ENCODE measurements at regions not wholly inside any gene's neighbourhood (a gene's known extent, or its start where the extent isn't known, plus 50 kb on each side); places are given as distances from the start of the nearest gene placed in this dataset.

DNA sequence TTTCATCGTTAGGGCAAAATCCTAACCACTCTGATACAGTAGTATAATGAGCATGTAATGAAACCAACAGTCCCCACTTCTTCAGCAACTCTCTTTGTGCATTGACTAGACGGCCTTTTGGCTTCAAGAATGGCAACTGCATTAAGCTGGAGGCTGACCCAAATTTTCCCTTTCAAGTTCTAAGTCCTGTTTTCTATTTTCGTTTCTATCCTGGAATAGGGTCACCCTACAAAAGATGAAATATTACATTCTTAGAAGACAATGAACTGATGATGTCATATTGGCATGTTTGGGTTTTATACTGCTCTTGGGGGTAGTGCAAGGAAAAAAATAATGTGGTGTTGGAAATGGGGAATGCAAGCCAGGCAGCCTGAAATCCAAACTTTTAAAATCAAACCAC, 254.4 kb downstream of the ETAA1 start:
- Histone ChIP-seq H3K4me1 (ENCODE audit: control insufficient read depth, insufficient read depth, low read length) (no peaks in the 10 kb centered on the region), H3K4me3 (ENCODE audit: low read depth, low read length) (no peak overlapping the region), H3K36me3 (ENCODE audit: control insufficient read depth, insufficient read depth, low read length) (no peaks in the 10 kb centered on the region), H3K9ac (ENCODE audit: low read depth, low read length) (no peak overlapping the region), H3K27me3 (ENCODE audit: control insufficient read depth, insufficient read depth, low read length) (no peaks in the 10 kb centered on the region), H3K9me3 (ENCODE audit: control insufficient read depth, insufficient read depth, low read length) (peaks cover 4% of the 10 kb centered on the region)

DNA sequence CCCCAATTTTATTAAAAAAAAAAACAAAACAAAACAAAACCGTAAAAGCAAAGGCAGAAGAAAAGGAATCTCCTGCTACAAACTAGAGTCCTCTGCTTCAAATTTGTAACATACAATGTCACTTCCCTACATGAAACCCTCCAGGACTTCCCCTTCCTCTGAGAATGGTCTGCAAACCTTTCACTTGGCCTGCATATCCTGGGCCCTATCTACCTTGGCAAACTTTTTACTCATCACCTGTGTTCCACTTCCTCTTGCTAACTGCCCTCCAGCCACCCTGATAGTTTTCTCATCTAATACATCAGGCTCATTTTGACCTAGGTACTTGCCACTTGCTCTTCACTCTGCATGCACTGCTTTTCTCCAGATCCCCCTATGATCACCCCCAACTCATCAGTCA, 255.5 kb downstream of the ETAA1 start:
- H3K9me3 ChIP-seq (ENCODE audit: control insufficient read depth, insufficient read depth, low read length), result peaks cover 4% of the 10 kb centered on the region
- H3K36me3 ChIP-seq (ENCODE audit: control insufficient read depth, insufficient read depth, low read length), result no peaks in the 10 kb centered on the region
- no peaks in the 10 kb centered on the region for H3K27me3 ChIP-seq (ENCODE audit: control insufficient read depth, insufficient read depth, low read length)
- no peak overlapping the region for H3K4me3 ChIP-seq (ENCODE audit: low read depth, low read length)
- no peak overlapping the region for H3K9ac ChIP-seq (ENCODE audit: low read depth, low read length)
- no peaks in the 10 kb centered on the region for H3K4me1 ChIP-seq (ENCODE audit: control insufficient read depth, insufficient read depth, low read length)

DNA sequence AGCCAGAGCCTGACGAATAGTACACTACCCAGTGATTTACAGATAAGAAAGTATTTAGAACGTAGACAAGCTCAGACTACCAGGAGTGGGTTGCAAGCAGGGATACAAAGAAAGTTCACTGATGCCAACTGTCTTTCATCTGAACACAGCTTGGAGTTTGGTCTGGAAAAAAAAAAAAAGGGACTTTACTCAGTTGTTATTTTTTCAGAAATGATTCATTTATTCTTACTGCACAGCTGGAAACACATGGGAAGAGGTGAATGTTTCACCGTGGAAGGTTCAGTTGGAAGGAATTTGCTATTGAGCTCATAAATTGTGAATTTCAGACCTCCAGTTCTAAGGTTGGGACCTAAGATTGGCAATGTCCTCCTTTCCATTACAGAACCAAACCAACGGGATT, 259.7 kb downstream of the ETAA1 start:
- H3K27me3 ChIP-seq (ENCODE audit: control insufficient read depth, insufficient read depth, low read length), result no peaks in the 10 kb centered on the region

DNA sequence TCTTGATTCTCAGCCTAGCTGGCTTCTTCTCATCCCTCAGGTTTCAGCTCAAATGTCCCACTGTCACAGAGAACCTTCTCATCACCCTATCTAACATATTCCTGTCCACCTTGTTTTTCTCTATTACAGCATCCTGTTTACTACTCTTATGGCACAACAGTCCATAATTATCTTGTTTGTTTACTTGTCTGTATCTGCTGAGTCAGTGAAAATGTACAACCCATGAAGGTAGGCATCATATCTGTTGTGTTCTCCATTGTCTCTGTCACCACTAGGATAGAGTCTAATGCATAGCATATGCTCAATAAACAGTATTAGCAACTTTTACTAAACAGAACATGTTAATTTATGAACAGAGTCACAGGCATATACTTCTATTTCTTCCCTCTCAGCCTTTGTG, 261.7 kb downstream of the ETAA1 start:
- Histone ChIP-seq H3K4me3 (ENCODE audit: low read depth, low read length) (no peak overlapping the region), H3K4me1 (ENCODE audit: control insufficient read depth, insufficient read depth, low read length) (no peaks in the 10 kb centered on the region), H3K27me3 (ENCODE audit: control insufficient read depth, insufficient read depth, low read length) (no peaks in the 10 kb centered on the region), H3K36me3 (ENCODE audit: control insufficient read depth, insufficient read depth, low read length) (no peaks in the 10 kb centered on the region), H3K9ac (ENCODE audit: low read depth, low read length) (no peak overlapping the region), H3K9me3 (ENCODE audit: control insufficient read depth, insufficient read depth, low read length) (peaks cover 2% of the 10 kb centered on the region)

More for the DNA sequence above, 259.7 kb downstream of the ETAA1 start:
- Histone ChIP-seq H3K4me1 (ENCODE audit: control insufficient read depth, insufficient read depth, low read length) (no peaks in the 10 kb centered on the region), H3K4me3 (ENCODE audit: low read depth, low read length) (no peak overlapping the region), H3K9ac (ENCODE audit: low read depth, low read length) (no peak overlapping the region), H3K9me3 (ENCODE audit: control insufficient read depth, insufficient read depth, low read length) (peaks cover 4% of the 10 kb centered on the region), H3K36me3 (ENCODE audit: control insufficient read depth, insufficient read depth, low read length) (no peaks in the 10 kb centered on the region)

DNA sequence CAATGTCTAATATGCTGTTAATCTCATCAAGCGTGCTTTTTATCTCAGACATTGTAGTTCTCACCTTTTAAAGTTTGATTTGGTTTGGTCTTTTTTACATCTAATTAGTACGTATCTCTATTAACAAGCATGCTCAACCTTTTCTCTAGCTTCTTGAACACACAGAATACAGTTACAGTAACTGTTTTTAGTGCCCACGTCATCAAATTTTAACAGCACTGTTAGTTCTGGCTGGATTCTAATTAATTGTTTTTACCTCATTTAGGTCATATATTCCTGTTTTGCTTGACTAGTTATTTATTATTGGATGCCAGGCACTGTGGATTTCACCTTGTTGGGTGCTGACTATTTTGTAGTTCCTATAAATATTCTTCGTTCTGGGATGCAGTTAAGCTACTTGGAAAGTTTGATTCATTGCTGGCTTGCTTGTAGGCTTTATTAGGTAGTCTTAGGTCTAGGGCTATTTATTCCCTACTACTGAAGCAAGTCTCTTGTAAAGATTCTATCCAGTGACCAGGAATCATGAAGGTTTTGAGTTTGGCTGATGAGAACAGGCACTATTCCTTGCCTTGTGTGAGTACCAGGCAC, 263.0 kb downstream of the ETAA1 start:
- H3K4me1 ChIP-seq (ENCODE audit: control insufficient read depth, insufficient read depth, low read length), result no peaks in the 10 kb centered on the region
- H3K36me3 ChIP-seq (ENCODE audit: control insufficient read depth, insufficient read depth, low read length), result no peaks in the 10 kb centered on the region
- no peaks in the 10 kb centered on the region for H3K27me3 ChIP-seq (ENCODE audit: control insufficient read depth, insufficient read depth, low read length)
- H3K9ac ChIP-seq (ENCODE audit: low read depth, low read length), result no peak overlapping the region
- no peaks in the 10 kb centered on the region for H3K9me3 ChIP-seq (ENCODE audit: control insufficient read depth, insufficient read depth, low read length)
- H3K4me3 ChIP-seq (ENCODE audit: low read depth, low read length), result no peak overlapping the region

DNA sequence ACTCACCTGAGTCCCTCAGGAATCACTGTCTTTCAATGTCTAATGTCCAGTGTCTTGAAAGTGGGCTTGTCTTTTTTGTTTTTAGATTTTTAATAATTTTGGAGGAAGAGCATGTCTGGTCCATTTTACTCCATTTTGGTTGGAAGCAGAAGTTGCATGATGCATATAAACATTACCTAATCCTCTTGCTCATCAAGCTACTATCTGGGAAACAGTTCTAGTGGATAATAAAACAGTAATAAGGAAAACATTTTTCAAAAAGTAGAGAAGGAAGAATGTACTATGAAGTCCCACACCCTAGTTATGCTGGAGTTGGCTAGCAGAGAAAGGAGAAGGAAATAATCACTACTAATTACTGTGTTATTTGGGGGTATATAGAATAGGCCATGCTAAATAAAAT, 263.7 kb downstream of the ETAA1 start:
- no peaks in the 10 kb centered on the region for H3K9me3 ChIP-seq (ENCODE audit: control insufficient read depth, insufficient read depth, low read length)
- H3K4me3 ChIP-seq (ENCODE audit: low read depth, low read length), result no peak overlapping the region
- no peaks in the 10 kb centered on the region for H3K27me3 ChIP-seq (ENCODE audit: control insufficient read depth, insufficient read depth, low read length)
- no peaks in the 10 kb centered on the region for H3K36me3 ChIP-seq (ENCODE audit: control insufficient read depth, insufficient read depth, low read length)
- H3K4me1 ChIP-seq (ENCODE audit: control insufficient read depth, insufficient read depth, low read length), result no peaks in the 10 kb centered on the region
- no peak overlapping the region for H3K9ac ChIP-seq (ENCODE audit: low read depth, low read length)

DNA sequence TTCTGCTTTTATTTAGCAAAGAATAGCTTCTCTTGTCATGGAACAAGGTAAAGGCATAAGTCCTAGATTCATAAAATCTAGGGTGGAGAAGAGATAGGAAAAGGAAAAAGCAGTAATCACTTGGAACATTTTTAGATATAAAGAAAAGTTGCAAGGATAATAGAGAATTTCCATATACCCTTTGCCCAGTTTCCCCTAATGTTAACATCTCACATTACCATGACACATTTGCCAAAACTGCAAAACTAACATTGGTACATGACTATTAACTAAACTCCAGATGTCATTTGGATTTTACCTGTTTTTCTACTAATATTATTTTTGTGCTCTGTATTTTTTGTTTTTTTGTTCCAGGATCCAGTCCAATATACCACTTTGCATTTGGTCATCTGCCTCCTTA, 265.1 kb downstream of the ETAA1 start:
- H3K4me1 ChIP-seq (ENCODE audit: control insufficient read depth, insufficient read depth, low read length), result no peaks in the 10 kb centered on the region
- H3K4me3 ChIP-seq (ENCODE audit: low read depth, low read length), result no peak overlapping the region
- no peaks in the 10 kb centered on the region for H3K27me3 ChIP-seq (ENCODE audit: control insufficient read depth, insufficient read depth, low read length)
- H3K9ac ChIP-seq (ENCODE audit: low read depth, low read length), result no peak overlapping the region
- no peaks in the 10 kb centered on the region for H3K36me3 ChIP-seq (ENCODE audit: control insufficient read depth, insufficient read depth, low read length)
- H3K9me3 ChIP-seq (ENCODE audit: control insufficient read depth, insufficient read depth, low read length), result no peaks in the 10 kb centered on the region

DNA sequence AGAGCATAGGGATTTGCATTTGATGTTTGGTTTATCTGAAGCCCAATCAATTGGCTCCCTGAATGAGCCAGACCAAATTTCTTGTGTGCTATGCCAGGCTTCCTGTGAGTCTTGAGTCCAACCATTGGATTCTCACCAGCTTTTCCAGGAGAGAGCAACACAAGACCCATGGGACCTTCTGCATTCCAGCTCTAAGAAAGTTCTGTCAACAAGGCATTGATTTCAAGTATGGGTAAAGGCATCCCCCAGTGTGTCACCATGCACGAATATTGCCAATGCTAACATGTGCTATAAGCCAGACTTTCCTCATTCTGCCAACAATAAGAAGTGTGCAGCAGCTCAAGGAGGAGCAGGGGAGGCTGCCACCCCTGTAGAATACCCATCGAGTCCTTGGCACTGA, 266.6 kb downstream of the ETAA1 start:
- H3K9me3 ChIP-seq (ENCODE audit: control insufficient read depth, insufficient read depth, low read length), result no peaks in the 10 kb centered on the region
- no peak overlapping the region for H3K9ac ChIP-seq (ENCODE audit: low read depth, low read length)
- H3K4me1 ChIP-seq (ENCODE audit: control insufficient read depth, insufficient read depth, low read length), result no peaks in the 10 kb centered on the region
- H3K4me3 ChIP-seq (ENCODE audit: low read depth, low read length), result no peak overlapping the region
- H3K36me3 ChIP-seq (ENCODE audit: control insufficient read depth, insufficient read depth, low read length), result no peaks in the 10 kb centered on the region
- no peaks in the 10 kb centered on the region for H3K27me3 ChIP-seq (ENCODE audit: control insufficient read depth, insufficient read depth, low read length)

DNA sequence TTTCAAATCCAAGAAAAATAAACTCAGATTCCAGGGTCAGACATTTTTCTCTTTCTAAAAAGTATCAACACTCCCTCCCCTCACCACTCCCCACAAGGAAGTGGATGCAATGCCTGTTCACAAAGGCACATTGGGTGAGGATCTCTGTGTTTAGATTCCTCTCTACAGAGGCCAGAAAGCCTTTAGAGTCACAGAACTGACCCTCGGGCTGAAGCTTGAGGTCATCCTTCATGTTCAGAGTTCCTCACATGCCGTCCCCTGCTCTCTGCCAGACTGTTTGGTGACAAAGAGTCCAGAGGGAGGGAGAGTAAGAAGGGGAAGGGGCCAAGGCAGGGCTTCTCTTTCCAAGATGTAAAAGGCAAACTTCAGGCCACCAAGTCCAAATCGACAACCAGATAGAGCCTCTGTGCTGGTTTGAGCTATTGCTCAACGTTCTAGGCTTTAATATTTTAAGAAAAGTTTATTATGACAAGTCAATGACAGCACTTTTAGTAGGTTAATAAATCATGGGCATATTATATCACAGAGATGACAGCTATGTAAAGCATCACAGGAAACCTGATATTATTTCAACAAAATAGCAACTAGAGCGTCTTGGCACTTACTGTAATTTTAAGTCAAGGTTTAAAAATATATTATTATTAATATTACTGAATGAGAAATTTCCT, 269.4 kb downstream of the ETAA1 start:
- H3K9me3 ChIP-seq (ENCODE audit: control insufficient read depth, insufficient read depth, low read length), result no peaks in the 10 kb centered on the region

DNA sequence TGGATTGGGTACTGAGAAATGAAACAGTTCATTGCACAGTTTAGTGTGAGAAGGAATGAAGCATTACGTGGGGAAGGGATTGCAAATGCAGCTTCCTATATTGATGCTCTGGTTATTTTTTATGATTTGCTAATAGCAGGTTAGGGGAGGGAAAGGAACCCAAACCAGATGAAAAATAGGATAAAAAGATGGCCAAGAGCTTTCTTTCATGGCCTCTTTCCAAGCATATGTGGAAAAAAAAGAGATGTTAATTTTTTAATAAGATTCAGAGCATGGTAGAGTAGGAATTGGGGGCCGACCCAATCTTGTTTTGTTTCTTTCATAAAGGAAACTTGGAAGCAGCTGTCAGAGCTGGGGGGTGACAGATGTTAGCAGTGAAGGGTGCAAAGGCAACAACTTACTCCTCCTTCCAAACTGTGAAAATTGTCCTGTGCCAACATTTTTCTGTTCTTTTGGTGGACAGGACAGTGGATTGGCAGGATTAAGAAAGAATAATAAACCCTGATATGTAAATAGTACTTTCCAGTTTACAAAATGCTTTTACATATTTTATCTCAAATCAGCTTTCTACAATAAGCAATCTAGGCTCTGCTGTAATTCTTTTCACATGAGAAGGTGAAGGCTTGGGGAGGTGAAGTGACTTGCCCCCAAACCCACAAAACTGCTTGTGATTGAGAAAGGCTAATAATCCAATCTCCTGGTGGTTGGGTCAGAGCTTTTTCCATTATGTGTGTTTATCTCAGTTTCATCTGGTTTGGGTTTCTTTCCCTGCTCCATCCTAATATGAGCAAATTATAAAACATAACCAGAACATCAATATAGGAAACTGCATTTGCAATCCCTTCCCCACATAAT, 270.1 kb downstream of the ETAA1 start:
- no peak overlapping the region for H3K9ac ChIP-seq (ENCODE audit: low read depth, low read length)
- no peaks in the 10 kb centered on the region for H3K9me3 ChIP-seq (ENCODE audit: control insufficient read depth, insufficient read depth, low read length)
- H3K27me3 ChIP-seq (ENCODE audit: control insufficient read depth, insufficient read depth, low read length), result no peaks in the 10 kb centered on the region
- H3K4me1 ChIP-seq (ENCODE audit: control insufficient read depth, insufficient read depth, low read length), result no peaks in the 10 kb centered on the region
- no peak overlapping the region for H3K4me3 ChIP-seq (ENCODE audit: low read depth, low read length)
- H3K36me3 ChIP-seq (ENCODE audit: control insufficient read depth, insufficient read depth, low read length), result no peaks in the 10 kb centered on the region

More for the DNA sequence above, 269.4 kb downstream of the ETAA1 start:
- no peaks in the 10 kb centered on the region for H3K27me3 ChIP-seq (ENCODE audit: control insufficient read depth, insufficient read depth, low read length)
- no peaks in the 10 kb centered on the region for H3K4me1 ChIP-seq (ENCODE audit: control insufficient read depth, insufficient read depth, low read length)
- H3K36me3 ChIP-seq (ENCODE audit: control insufficient read depth, insufficient read depth, low read length), result no peaks in the 10 kb centered on the region
- H3K9ac ChIP-seq (ENCODE audit: low read depth, low read length), result no peak overlapping the region
- H3K4me3 ChIP-seq (ENCODE audit: low read depth, low read length), result no peak overlapping the region

DNA sequence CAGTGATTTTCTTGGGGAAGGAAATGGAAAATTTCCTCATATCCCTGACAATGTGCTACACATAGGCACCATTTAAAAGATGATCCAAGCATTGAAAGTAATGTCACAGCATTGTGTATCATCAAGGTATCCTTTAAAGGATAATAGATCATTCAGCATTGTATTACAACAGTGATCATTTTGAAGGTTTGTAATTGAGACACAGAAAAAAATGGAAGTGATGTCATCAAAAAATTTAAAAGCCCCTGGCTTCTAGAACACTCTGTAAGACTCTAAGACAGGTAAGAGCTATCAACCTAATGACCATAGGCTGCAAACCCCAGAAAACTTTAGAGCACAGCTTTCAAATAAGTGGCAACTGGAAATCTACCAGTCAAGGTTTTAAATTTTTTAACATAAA, 271.4 kb downstream of the ETAA1 start:
- Histone ChIP-seq H3K4me1 (ENCODE audit: control insufficient read depth, insufficient read depth, low read length) (no peaks in the 10 kb centered on the region), H3K9me3 (ENCODE audit: control insufficient read depth, insufficient read depth, low read length) (no peaks in the 10 kb centered on the region), H3K27me3 (ENCODE audit: control insufficient read depth, insufficient read depth, low read length) (no peaks in the 10 kb centered on the region), H3K4me3 (ENCODE audit: low read depth, low read length) (no peak overlapping the region), H3K9ac (ENCODE audit: low read depth, low read length) (no peak overlapping the region), H3K36me3 (ENCODE audit: control insufficient read depth, insufficient read depth, low read length) (no peaks in the 10 kb centered on the region)

DNA sequence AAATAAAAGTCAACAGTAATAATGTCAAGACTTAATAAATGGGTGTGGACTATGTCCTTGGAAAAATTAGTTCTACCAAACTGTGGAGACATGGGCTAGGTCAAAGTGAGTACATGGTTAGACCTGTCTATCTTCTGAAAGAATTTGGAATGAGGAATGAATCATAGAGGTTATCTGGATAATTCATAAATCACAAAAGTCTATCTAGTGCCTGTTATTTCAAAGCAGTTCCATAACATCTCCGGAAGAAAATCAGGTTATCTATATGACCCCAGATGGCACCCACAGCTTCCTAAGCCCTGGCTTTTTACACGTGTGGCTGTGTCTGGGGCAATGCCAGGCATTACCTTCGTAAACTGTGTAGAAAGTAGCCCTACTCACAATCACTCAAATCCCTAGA, 272.0 kb downstream of the ETAA1 start:
- Histone ChIP-seq H3K27me3 (ENCODE audit: control insufficient read depth, insufficient read depth, low read length) (no peaks in the 10 kb centered on the region), H3K9ac (ENCODE audit: low read depth, low read length) (no peak overlapping the region), H3K36me3 (ENCODE audit: control insufficient read depth, insufficient read depth, low read length) (no peaks in the 10 kb centered on the region)

More for the DNA sequence above, 272.0 kb downstream of the ETAA1 start:
- H3K4me1 ChIP-seq (ENCODE audit: control insufficient read depth, insufficient read depth, low read length), result no peaks in the 10 kb centered on the region
- H3K4me3 ChIP-seq (ENCODE audit: low read depth, low read length), result no peak overlapping the region
- no peaks in the 10 kb centered on the region for H3K9me3 ChIP-seq (ENCODE audit: control insufficient read depth, insufficient read depth, low read length)

Data from iPS-15b (cell line).